ENCODE measurements at regions not wholly inside any gene's neighbourhood (a gene's known extent, or its start where the extent isn't known, plus 50 kb on each side); places are given as distances from the start of the nearest gene placed in this dataset.
"Not testable (repeated sequence)": the region's sequence is repeated elsewhere in the genome, so short reads cannot be mapped to it uniquely, and the experiment has no call there.

GRCh38 chr4:55028196-55028595 lies 97.2 kb downstream of the KDR start:
- no peak for DNase-seq
- no peaks in the 10 kb centered on the region for H3K27me3 ChIP-seq
- H3K4me1 ChIP-seq = no peaks in the 10 kb centered on the region
- intact Hi-C loops (cut with DNase I) = no loop called here
- H3K9me3 ChIP-seq = no peaks in the 10 kb centered on the region
- no peak overlapping the region for H3K27ac ChIP-seq
- H3K4me3 ChIP-seq = no peak overlapping the region
- H3K36me3 ChIP-seq = no peaks in the 10 kb centered on the region
- no peak for ATAC-seq
- TF ChIP-seq CTCF (IDR thresholded peaks at IDR 0.05) = no peak

- intact Hi-C loops (cut with DNase I) = no loop called here
- no peaks in the 10 kb centered on the region for H3K36me3 ChIP-seq
- H3K9me3 ChIP-seq = no peaks in the 10 kb centered on the region
- TF ChIP-seq CTCF (IDR thresholded peaks at IDR 0.05) = no peak
- ATAC-seq (no peak), DNase-seq (no peak)
- H3K27me3 ChIP-seq = no peaks in the 10 kb centered on the region
- no peak overlapping the region for H3K27ac ChIP-seq
- no peaks in the 10 kb centered on the region for H3K4me1 ChIP-seq
- no peak overlapping the region for H3K4me3 ChIP-seq
Observed at GRCh38 chr4:55027596-55027995, 97.8 kb downstream of the KDR start.

GRCh38 chr4:55025456-55025855 lies 99.9 kb downstream of the KDR start:
- H3K27ac ChIP-seq, DNase-seq: not testable (repeated sequence)

GRCh38 chr4:55023030-55023429 lies 102.4 kb downstream of the KDR start:
- no peak for DNase-seq
- H3K4me3 ChIP-seq = no peak overlapping the region
- no peak for TF ChIP-seq CTCF (IDR thresholded peaks at IDR 0.05)
- intact Hi-C loops (cut with DNase I) = no loop called here
- H3K4me1 ChIP-seq = no peaks in the 10 kb centered on the region
- ATAC-seq = no peak
- H3K27ac ChIP-seq = no peak overlapping the region
- H3K9me3 ChIP-seq = no peaks in the 10 kb centered on the region
- no peaks in the 10 kb centered on the region for H3K36me3 ChIP-seq
- no peaks in the 10 kb centered on the region for H3K27me3 ChIP-seq

More at GRCh38 chr4:55025456-55025855, 99.9 kb downstream of the KDR start:
- H3K4me3 ChIP-seq; ATAC-seq; intact Hi-C loops (cut with DNase I); H3K36me3 ChIP-seq; H3K27me3 ChIP-seq; H3K4me1 ChIP-seq; H3K9me3 ChIP-seq: not testable (repeated sequence)

GRCh38 chr4:55021214-55021613 lies 104.2 kb downstream of the KDR start:
- H3K4me1 ChIP-seq = no peaks in the 10 kb centered on the region
- DNase-seq (no peak), ATAC-seq (no peak)
- intact Hi-C loops (cut with DNase I) = no loop called here
- H3K36me3 ChIP-seq = no peaks in the 10 kb centered on the region
- no peak overlapping the region for H3K27ac ChIP-seq
- no peak overlapping the region for H3K4me3 ChIP-seq
- H3K9me3 ChIP-seq = no peaks in the 10 kb centered on the region
- TF ChIP-seq CTCF (IDR thresholded peaks at IDR 0.05) = no peak
- no peaks in the 10 kb centered on the region for H3K27me3 ChIP-seq

- no peaks in the 10 kb centered on the region for H3K9me3 ChIP-seq
- no peak for TF ChIP-seq CTCF (IDR thresholded peaks at IDR 0.05)
- DNase-seq (no peak), ATAC-seq (no peak)
- intact Hi-C loops (cut with DNase I) = no loop called here
- no peaks in the 10 kb centered on the region for H3K36me3 ChIP-seq
- H3K4me3 ChIP-seq = no peak overlapping the region
- no peaks in the 10 kb centered on the region for H3K4me1 ChIP-seq
- no peaks in the 10 kb centered on the region for H3K27me3 ChIP-seq
- no peak overlapping the region for H3K27ac ChIP-seq
Observed at GRCh38 chr4:55020131-55020530, 105.3 kb downstream of the KDR start.

All from left lung (tissue), 4 donors.